ENCODE measurements at regions not wholly inside any gene's neighbourhood (a gene's known extent, or its start where the extent isn't known, plus 50 kb on each side); places are given as distances from the start of the nearest gene placed in this dataset.

- DNase-seq = no peak
These were observed 335.4 kb downstream of the SLC4A3 start for GRCh38 chr2:219962801-219963200.

DNA sequence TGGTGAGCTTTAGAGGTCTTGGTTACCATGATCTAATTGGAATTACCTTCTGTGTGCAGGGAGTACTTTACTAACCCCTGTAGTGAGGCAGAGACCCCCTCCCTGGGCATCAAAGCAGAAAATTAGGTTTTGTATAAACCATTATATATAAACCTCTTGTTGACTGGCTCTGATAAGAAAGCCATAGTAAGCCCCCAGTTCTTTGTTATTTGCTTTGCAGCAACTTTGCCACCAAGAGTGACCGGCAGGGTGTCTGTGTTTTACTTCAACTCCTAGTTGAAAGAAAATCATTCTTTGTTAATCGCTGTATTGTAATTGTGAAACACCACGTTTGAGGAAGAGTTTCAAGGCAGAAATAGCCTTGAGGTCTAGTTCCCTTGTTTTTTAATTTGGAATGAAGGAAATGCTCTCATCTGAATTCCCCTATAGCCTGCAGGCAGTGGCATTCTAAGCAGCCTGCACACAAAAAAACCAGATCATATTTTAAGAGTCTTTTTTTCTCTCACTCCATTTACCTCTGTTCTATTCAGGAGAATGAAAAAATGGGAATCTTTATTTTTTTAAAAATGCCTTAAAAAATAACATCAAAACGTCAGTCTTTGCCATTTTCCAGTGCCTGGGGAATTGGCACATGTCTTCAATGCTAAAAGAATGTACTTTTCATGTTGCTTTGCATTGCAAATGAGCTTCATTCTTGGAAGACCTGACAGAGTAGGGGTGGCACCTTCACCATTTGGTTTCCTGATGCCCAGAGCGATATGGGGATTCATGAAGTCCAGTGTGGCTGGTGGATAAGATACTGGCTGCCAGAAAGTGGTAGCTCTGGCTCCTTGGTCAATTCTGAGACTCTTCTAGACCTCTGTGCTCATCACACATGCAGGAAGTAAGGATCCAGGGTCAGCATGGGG lies 338.1 kb downstream of the SLC4A3 start:
- DNase-seq = no peak

DNA sequence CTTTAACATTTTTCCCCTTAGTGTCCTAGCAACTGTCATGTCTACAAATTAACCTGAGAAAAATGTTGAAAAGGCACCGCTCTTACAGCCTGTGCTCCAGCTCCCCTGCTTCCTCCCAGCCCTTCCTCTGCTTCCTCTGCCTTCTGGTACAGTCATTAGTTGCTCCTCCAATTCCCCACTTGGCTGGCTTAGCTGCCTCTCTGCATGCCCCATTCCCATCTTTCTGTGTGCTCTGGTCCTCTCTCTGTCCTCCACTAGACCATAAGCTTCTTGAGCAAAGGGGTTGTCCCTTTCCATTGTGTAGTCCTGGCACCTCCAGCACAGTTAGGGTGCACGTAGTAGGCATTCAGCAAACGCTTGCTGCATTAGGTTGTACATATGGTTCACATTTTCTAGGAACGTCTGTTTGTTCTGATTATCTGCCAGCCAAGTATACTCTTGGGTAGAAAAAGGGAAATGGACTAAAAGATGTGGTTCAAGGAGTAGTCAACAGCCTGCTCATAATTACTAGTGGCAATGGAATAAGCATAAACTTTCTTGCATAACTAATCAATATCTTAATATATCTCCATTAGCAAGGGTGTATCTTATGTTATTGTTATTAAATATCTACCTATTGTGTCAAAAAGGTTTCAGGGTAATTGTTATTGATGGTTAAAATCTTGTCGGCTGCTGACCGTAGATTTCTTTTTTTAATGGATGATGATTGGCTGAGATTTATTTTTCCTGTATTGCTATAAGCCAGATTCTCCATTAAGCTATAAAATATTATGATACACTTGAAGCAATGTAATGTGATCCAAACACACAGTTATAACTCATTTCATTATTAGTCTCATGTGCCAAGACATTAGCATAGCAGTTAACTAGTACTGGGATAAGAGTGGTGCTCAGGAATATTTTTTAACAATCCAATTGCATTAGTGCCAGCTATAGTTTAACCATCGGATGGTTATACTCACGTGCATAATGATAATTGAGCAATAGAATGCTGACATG lies 340.1 kb downstream of the SLC4A3 start:
- no peak for DNase-seq

- DNase-seq = no peak
These were observed 341.4 kb downstream of the SLC4A3 start for GRCh38 chr2:219968685-219969345.

DNA sequence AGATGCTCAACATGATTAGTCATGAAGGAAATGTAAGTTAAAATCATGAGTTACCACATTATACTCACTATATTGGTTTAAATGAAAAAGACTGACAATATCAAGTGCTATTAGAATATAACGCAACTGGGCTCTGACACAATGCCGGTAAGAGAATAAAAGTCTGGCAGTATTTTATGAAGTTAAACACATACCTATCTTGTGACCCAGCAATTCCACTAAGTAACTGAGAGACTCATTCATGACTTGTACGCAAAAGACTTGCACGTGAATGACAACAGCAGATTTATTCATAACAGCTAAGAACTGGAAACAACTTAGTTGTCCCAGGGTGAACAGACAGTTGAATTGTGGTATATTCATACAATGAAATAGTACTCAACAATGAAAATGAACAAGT lies 342.1 kb downstream of the SLC4A3 start:
- no peak for DNase-seq

GRCh38 chr2:219973136-219973535 lies 345.7 kb downstream of the SLC4A3 start:
- no peak for DNase-seq

- DNase-seq = no peak
These were observed 349.4 kb downstream of the SLC4A3 start for GRCh38 chr2:219976871-219977270.

GRCh38 chr2:219980638-219981037 lies 353.2 kb downstream of the SLC4A3 start:
- DNase-seq = no peak

DNA sequence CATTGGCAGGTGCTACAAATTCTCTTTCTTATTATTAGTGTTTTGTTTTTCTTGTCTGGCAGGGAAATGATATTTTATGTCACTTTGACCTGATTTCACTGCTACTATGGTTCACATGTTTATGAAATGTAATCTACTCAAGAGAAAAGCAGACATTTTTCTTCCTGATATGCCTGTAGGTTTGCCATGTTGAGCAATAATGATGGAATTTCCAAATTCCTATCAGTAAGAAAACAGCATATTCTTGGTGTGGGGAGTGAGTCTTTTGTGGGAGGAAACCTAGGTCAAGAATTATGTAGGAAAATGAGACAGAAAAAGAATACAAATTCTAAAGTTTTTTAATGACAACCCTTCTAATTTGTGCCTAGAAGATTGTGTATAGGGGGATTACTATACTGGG lies 356.4 kb downstream of the SLC4A3 start:
- no peak for DNase-seq

DNA sequence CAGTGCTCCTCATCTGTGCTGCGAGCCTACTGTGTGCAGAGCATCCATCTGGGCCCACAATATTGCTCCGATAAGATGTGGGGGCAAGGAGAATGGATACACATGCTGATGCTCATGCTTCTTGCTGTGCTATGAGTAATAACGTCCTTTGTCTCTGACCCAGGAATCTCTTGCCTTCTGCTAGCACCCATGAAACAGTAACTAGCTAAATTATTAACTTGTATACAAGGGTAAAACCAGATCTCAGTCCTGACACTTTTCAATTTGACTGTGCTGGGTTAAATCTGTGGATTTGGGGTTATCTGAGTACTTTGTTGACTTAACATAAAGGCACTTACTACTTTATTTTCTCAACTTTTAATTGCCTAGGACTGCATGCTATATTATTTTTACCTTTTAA lies 357.6 kb downstream of the SLC4A3 start:
- DNase-seq = no peak

DNA sequence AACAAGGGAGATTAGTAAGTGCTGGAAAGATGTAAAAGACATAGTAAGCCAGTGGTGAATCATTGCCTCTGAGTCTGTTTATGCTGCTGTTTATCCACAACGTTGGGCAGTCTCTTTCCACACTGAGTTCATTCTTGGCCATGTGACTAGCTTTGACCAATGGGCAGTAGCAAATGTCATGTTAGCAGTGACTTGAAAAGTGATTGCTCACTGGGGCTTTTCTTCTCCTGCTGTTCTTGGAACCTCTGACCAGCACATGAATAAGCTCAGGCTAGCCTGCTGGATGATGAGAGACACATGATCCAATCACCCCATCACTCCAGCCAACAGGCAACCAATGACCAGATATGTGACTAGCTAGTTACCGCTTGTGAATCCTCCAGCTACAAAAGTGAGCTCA lies 360.4 kb downstream of the SLC4A3 start:
- DNase-seq = no peak

- DNase-seq = no peak
These were observed 362.3 kb downstream of the SLC4A3 start for GRCh38 chr2:219989744-219990143.

- no peak for DNase-seq
These were observed 363.7 kb downstream of the SLC4A3 start for GRCh38 chr2:219991116-219991515.

- no peak for DNase-seq
These were observed 368.0 kb downstream of the SLC4A3 start for GRCh38 chr2:219995399-219995798.

DNA sequence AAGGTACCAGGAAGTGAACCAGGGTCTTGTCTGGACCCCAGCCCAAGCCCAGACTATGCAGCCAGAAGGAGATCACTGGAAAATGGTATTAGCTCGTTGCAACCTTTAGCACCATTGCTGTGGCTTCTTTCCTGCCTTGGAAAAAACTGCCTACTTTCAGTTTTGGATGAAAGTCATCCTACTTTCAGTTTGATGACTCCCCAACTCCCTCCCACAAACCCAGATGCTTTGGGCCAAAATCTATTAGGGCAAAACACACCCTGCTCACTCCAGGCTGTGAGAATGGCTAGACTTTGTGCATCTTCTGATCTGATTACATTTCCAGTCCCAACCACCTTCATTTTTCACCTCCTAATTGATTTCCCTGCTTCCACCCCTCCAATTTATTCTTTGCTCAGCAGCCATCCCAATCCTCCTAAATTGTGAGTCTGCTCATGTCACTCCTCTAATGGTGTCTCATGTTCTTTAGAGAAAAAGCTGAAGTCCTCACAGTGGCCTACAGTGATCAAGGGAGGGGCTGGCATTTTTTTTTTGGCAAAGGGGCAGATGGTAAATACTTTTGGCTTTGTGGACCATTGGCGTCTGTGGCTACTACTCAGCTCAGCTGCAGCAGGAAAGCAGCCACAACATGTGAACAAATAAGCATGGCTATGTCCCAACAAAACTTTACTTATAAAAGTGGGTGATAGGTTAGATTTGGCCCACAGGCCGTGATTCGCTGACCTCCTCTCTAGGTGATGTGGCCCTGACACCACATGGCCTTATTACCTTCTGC lies 368.7 kb downstream of the SLC4A3 start:
- DNase-seq = no peak

- no peak for DNase-seq
These were observed 370.0 kb downstream of the SLC4A3 start for GRCh38 chr2:219997341-219997851.

DNA sequence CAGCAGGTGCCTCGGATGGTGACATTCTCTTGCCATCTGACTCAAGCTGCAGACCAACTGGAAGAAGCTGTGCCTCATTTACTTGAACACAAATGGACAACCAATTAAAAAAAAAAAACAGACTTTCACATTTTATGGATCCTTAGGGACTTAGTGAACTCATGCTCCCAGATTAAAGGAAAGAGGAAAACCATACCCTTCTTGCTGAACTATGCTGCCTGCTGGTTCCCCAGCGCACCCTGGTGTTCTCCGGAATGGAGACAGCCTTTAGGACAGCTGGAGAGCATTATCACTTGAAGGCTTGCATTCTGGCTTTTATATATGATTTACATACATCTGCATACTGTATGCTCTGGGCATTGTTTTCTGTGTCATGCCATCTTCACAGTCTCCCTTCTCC lies 370.7 kb downstream of the SLC4A3 start:
- no peak for DNase-seq

DNA sequence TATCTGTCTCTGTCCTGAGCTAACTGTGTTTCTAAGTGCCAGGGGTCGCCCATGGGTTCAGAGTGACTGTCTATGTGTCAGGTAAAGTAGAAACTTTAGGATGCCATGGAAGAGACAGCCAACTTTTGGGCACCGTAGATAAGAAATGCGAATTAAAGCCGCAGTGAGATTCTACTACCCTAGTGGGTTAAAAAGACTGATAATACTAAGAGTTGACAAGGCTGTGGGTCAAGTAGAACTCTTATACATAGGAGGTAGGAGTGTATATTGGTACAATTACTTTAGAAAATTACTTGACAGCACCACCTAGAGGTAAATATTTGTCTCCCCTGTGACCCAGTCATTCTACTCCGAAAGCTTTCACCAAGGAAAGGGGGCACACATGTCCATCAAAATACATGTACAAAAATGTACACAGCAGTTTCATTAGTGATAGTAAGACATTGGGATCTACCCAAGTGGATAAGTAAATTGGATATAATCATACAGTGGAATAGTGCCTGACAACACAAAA lies 371.3 kb downstream of the SLC4A3 start:
- no peak for DNase-seq

DNA sequence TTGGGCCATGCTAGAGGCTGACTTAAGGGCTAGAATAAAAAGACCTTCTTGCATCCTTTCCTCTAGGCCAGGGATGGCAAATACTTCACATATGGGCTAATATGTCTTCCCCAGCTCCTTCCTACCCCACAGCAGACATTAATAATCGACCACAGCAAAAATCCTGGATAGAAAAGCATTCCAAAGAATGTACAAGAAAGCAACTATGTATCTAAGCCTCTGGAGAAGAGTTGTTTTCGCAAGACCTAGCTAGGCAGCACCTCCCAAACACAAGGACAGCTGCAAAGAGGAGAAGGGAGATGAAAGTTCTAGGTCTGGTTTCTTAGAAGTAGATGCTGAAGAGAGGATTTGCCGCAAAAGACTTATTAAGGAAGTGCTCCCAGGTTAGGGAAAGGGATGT lies 372.6 kb downstream of the SLC4A3 start:
- no peak for DNase-seq

- DNase-seq = no peak
These were observed 373.2 kb downstream of the SLC4A3 start for GRCh38 chr2:220000586-220000985.

GRCh38 chr2:220001751-220002150 lies 374.3 kb downstream of the SLC4A3 start:
- no peak for DNase-seq

- no peak for DNase-seq
These were observed 374.8 kb downstream of the SLC4A3 start for GRCh38 chr2:220002251-220002650.

Data from T-helper 9 cell (primary cell).